ENCODE measurements at regions not wholly inside any gene's neighbourhood (a gene's known extent, or its start where the extent isn't known, plus 50 kb on each side); places are given as distances from the start of the nearest gene placed in this dataset.

DNA sequence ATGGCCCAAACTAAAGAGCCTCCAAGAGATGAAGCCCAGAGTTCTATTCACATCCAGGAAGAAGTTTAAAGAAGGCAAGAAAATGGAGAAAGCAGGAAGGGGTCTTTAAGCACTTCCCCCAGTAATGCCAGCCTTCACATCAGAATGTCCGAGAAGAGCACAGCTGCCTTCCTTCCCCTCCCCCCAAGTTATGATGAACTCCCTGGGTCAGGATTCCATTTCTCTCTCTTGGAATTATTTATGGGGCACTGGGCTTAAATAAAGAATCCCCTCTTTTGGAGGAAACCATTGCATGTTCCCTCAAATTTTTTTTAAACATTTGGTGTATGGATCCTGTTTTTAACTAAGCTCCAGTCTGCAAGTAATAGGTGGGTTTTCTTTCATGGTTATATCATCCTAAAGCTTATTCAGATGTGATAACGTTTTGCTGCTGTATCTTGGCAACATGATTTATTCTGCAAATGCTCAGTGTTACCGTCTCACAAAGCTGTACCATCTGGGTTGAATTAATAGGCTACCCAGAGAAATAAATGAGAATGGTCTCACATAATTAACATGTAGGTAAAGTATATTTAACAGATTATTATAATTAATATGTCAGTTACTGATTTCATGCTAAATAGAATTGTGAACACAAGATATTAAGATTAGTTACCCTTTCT, 160.9 kb upstream of the TOX3 start:
- no peak overlapping the region for H2AFZ ChIP-seq (ENCODE audit: low read depth, low read length, poor library complexity, severe bottlenecking)
- peaks cover 8% of the 10 kb centered on the region; the same call in 1 of the 2 replicates for H3K27me3 ChIP-seq (ENCODE audit: insufficient read depth, low read length)
- BruUV-seq (replicated peaks) = no TSS peak
- no peak overlapping the region for H3K9ac ChIP-seq (ENCODE audit: low read length)
- H3K4me2 ChIP-seq (ENCODE audit: low read length) = no peak overlapping the region
- H4K20me1 ChIP-seq (ENCODE audit: insufficient read depth) = no peaks in the 10 kb centered on the region
- no peak overlapping the region for H3K27ac ChIP-seq (ENCODE audit: low read depth, low read length)
- no peaks in the 10 kb centered on the region for H3K36me3 ChIP-seq (ENCODE audit: control insufficient read depth in 1 of 2, insufficient read depth in 2 of 2, low read length in 2 of 2)
- CTCF ChIA-PET = interaction anchor here (1.8 kb wide), 1 partner anchor 154 kb away, joined by 4 read pairs; no protein-coding TSS in a partner anchor
- ATAC-seq (no peak), DNase-seq (ENCODE audit: low read depth, low spot score) (no peak)
- TF ChIP-seq POLR2A (IDR thresholded peaks at IDR 0.05; ENCODE audit: borderline replicate concordance, extremely low read depth, insufficient read depth, insufficient read length) (no peak), ZFX (IDR thresholded peaks at IDR 0.05) (no peak), CBX3 (IDR thresholded peaks at IDR 0.05; ENCODE audit: low read depth) (no peak), JUND (IDR thresholded peaks at IDR 0.05) (no peak), EZH2 (IDR thresholded peaks at IDR 0.05) (no peak), FOSL1 (IDR thresholded peaks at IDR 0.05; ENCODE audit: low read depth) (no peak)
- TF ChIP-seq, protein P1, sequence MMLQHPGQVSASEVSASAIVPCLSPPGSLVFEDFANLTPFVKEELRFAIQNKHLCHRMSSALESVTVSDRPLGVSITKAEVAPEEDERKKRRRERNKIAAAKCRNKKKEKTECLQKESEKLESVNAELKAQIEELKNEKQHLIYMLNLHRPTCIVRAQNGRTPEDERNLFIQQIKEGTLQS (IDR thresholded peaks at IDR 0.05) = no peak
- TF ChIP-seq, protein P2, sequence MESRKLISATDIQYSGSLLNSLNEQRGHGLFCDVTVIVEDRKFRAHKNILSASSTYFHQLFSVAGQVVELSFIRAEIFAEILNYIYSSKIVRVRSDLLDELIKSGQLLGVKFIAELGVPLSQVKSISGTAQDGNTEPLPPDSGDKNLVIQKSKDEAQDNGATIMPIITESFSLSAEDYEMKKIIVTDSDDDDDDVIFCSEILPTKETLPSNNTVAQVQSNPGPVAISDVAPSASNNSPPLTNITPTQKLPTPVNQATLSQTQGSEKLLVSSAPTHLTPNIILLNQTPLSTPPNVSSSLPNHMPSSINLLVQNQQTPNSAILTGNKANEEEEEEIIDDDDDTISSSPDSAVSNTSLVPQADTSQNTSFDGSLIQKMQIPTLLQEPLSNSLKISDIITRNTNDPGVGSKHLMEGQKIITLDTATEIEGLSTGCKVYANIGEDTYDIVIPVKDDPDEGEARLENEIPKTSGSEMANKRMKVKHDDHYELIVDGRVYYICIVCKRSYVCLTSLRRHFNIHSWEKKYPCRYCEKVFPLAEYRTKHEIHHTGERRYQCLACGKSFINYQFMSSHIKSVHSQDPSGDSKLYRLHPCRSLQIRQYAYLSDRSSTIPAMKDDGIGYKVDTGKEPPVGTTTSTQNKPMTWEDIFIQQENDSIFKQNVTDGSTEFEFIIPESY (IDR thresholded peaks at IDR 0.05; ENCODE audit: extremely low read depth, insufficient replicate concordance, low read length) = no peak
- TF ChIP-seq, protein P3, sequence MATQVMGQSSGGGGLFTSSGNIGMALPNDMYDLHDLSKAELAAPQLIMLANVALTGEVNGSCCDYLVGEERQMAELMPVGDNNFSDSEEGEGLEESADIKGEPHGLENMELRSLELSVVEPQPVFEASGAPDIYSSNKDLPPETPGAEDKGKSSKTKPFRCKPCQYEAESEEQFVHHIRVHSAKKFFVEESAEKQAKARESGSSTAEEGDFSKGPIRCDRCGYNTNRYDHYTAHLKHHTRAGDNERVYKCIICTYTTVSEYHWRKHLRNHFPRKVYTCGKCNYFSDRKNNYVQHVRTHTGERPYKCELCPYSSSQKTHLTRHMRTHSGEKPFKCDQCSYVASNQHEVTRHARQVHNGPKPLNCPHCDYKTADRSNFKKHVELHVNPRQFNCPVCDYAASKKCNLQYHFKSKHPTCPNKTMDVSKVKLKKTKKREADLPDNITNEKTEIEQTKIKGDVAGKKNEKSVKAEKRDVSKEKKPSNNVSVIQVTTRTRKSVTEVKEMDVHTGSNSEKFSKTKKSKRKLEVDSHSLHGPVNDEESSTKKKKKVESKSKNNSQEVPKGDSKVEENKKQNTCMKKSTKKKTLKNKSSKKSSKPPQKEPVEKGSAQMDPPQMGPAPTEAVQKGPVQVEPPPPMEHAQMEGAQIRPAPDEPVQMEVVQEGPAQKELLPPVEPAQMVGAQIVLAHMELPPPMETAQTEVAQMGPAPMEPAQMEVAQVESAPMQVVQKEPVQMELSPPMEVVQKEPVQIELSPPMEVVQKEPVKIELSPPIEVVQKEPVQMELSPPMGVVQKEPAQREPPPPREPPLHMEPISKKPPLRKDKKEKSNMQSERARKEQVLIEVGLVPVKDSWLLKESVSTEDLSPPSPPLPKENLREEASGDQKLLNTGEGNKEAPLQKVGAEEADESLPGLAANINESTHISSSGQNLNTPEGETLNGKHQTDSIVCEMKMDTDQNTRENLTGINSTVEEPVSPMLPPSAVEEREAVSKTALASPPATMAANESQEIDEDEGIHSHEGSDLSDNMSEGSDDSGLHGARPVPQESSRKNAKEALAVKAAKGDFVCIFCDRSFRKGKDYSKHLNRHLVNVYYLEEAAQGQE (IDR thresholded peaks at IDR 0.05; ENCODE audit: low read depth) = no peak
- RAD21 ChIA-PET (ENCODE audit: low non-redundant PET in 1 of 2, low total read pairs in 2 of 2, uncharacterized antibody in 2 of 2, unreplicated experiment in 2 of 2) = no interaction called here
- H3K9me2 ChIP-seq (ENCODE audit: insufficient read depth) = no peaks in the 10 kb centered on the region
- H3K4me1 ChIP-seq (ENCODE audit: control insufficient read depth in 1 of 2, insufficient read depth in 2 of 2, low read length in 2 of 2) = no peaks in the 10 kb centered on the region
- POLR2A ChIA-PET = no interaction called here
- no peaks in the 10 kb centered on the region for H3K79me2 ChIP-seq (ENCODE audit: insufficient read depth, low read length)
- no peaks in the 10 kb centered on the region for H3K9me3 ChIP-seq (ENCODE audit: control insufficient read depth in 1 of 2, insufficient read depth in 1 of 2, low read depth in 1 of 2, low read length in 2 of 2)
- intact Hi-C loops (cut with micrococcal nuclease) = no loop called here
- H3K4me3 ChIP-seq (replicated peaks in 1 of 2; ENCODE audit: low read depth in 1 of 2, low read length in 2 of 2) = no peak overlapping the region

Measured in HCT116 (cell line).